ENCODE measurements at regions not wholly inside any gene's neighbourhood (a gene's known extent, or its start where the extent isn't known, plus 50 kb on each side); places are given as distances from the start of the nearest gene placed in this dataset.

DNA sequence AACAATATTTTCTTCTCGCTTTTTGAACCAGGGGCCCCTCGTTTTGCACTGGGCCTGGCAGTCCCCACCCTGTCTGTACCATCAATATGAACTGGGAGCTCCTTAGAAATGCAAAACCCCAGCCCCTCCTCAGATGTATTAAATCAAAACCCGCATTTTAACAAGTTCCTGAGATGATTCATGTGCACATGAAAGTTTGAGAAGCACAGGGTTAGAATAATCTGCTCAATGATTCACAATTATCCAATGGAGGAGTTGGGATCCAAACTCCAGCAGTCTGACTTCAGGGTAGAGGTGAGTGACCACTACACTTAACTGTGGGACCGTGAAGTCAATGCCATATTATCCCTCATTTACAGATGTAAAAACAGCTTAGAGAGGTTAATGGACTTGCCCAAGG lies 256.4 kb downstream of the IGSF11 start (continued):
- TF ChIP-seq, protein P1, sequence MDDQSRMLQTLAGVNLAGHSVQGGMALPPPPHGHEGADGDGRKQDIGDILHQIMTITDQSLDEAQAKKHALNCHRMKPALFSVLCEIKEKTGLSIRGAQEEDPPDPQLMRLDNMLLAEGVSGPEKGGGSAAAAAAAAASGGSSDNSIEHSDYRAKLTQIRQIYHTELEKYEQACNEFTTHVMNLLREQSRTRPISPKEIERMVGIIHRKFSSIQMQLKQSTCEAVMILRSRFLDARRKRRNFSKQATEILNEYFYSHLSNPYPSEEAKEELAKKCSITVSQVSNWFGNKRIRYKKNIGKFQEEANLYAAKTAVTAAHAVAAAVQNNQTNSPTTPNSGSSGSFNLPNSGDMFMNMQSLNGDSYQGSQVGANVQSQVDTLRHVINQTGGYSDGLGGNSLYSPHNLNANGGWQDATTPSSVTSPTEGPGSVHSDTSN (IDR thresholded peaks at IDR 0.05): no peak
- TF ChIP-seq SIN3A (IDR thresholded peaks at IDR 0.05; ENCODE audit: borderline replicate concordance, low read depth, low read length) (no peak), GABPA (IDR thresholded peaks at IDR 0.05; ENCODE audit: low read depth) (no peak)

DNA sequence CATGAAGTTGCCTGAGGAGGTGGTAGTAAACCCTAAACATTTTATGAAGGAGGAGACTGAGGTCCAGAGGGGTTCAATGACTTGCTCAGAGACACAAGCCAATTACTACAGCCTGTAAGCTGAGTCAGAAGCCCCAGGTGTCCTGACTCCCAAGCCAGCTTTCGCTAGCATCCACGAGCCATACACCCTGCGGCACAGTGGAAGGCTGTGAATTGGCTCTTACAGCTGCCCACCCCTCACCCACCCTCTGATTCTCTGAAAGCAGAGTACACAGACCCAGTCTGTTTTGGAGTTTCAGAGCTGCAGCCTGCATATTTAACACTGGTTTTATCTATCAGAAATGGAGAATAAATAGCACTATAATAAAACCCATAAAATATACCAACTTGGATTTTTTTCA lies 253.4 kb downstream of the IGSF11 start:
- Histone ChIP-seq H3K9me3 (no peaks in the 10 kb centered on the region), H3K9ac (no peak overlapping the region), H3K4me3 (ENCODE audit: low read depth in 2 of 2, low read length in 1 of 2) (no peak overlapping the region), H3K4me1 (ENCODE audit: control insufficient read depth in 1 of 2, insufficient read depth in 2 of 2, low read depth in 1 of 2, low read length in 1 of 2) (no peaks in the 10 kb centered on the region), H3K27me3 (ENCODE audit: insufficient read depth) (no peaks in the 10 kb centered on the region), H3K4me2 (no peak overlapping the region), H3K36me3 (replicated peaks in 1 of 2; ENCODE audit: control insufficient read depth in 1 of 2, insufficient read depth in 2 of 2, low read length in 1 of 2) (no peaks in the 10 kb centered on the region), H2AFZ (ENCODE audit: low read depth) (no peak overlapping the region), H3F3A (replicated peaks; ENCODE audit: insufficient read depth) (no peaks in the 10 kb centered on the region), H3K79me2 (ENCODE audit: insufficient read depth) (no peaks in the 10 kb centered on the region), H3K27ac (ENCODE audit: low read depth in 2 of 2, low read length in 1 of 2) (no peak overlapping the region), H4K20me1 (ENCODE audit: insufficient read depth) (no peaks in the 10 kb centered on the region), H3K9me2 (no peaks in the 10 kb centered on the region)
- TF ChIP-seq JUND (IDR thresholded peaks at IDR 0.05) (no peak), MEF2A (IDR thresholded peaks at IDR 0.05; ENCODE audit: borderline replicate concordance, low read depth) (no peak), EP300 (IDR thresholded peaks at IDR 0.05; ENCODE audit: borderline replicate concordance in 1 of 2, low read depth in 1 of 2, low read length in 1 of 2) (no peak), RAD21 (IDR thresholded peaks at IDR 0.05; ENCODE audit: low read length) (no peak), GABPA (IDR thresholded peaks at IDR 0.05; ENCODE audit: low read depth) (no peak)
- no peak for DNase-seq
- ChIA-PET POLR2A (no interaction called here), CTCF (no interaction called here)
- 67% methylated on average over 3 of the region's 3 CpGs for WGBS (ENCODE audit: low lambda C conversion rate)

DNA sequence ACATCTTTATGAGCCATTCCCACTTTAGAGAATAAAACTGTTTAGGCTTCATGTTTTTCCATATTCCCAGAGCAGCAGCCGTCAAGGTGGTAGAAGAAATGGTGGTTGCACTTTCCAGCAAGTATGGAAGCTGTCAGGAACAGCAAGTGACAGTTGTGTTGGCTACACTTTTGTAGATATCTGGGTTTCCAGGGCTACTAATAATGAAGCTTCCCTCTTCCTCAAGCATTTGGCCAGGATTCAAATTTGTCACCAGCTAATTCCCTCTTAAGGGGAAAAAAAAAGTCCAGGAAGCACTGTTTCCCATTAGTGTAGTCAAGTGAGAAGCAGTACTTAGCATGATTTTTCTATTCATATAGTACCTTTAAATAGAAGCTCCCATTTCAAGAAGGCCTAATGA lies 252.8 kb downstream of the IGSF11 start:
- H3K27me3 ChIP-seq (ENCODE audit: insufficient read depth): no peaks in the 10 kb centered on the region
- TF ChIP-seq TEAD4 (IDR thresholded peaks at IDR 0.05; ENCODE audit: borderline replicate concordance, insufficient read depth) (no peak), JUND (IDR thresholded peaks at IDR 0.05) (no peak), NRF1 (IDR thresholded peaks at IDR 0.05; ENCODE audit: low read depth, low read length) (no peak), EZH2phosphoT487 (IDR thresholded peaks at IDR 0.05; ENCODE audit: borderline replicate concordance, low read depth) (no peak), MEF2A (IDR thresholded peaks at IDR 0.05; ENCODE audit: borderline replicate concordance, low read depth) (no peak), RCOR1 (IDR thresholded peaks at IDR 0.05; ENCODE audit: low read length) (no peak)
- TF ChIP-seq, protein P2, sequence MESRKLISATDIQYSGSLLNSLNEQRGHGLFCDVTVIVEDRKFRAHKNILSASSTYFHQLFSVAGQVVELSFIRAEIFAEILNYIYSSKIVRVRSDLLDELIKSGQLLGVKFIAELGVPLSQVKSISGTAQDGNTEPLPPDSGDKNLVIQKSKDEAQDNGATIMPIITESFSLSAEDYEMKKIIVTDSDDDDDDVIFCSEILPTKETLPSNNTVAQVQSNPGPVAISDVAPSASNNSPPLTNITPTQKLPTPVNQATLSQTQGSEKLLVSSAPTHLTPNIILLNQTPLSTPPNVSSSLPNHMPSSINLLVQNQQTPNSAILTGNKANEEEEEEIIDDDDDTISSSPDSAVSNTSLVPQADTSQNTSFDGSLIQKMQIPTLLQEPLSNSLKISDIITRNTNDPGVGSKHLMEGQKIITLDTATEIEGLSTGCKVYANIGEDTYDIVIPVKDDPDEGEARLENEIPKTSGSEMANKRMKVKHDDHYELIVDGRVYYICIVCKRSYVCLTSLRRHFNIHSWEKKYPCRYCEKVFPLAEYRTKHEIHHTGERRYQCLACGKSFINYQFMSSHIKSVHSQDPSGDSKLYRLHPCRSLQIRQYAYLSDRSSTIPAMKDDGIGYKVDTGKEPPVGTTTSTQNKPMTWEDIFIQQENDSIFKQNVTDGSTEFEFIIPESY (IDR thresholded peaks at IDR 0.05; ENCODE audit: borderline replicate concordance, low read depth): no peak
- TF ChIP-seq, protein P1 (IDR thresholded peaks at IDR 0.05): no peak
- TF ChIP-seq, protein P3, sequence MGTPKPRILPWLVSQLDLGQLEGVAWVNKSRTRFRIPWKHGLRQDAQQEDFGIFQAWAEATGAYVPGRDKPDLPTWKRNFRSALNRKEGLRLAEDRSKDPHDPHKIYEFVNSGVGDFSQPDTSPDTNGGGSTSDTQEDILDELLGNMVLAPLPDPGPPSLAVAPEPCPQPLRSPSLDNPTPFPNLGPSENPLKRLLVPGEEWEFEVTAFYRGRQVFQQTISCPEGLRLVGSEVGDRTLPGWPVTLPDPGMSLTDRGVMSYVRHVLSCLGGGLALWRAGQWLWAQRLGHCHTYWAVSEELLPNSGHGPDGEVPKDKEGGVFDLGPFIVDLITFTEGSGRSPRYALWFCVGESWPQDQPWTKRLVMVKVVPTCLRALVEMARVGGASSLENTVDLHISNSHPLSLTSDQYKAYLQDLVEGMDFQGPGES (IDR thresholded peaks at IDR 0.05; ENCODE audit: low read depth, low read length): no peak
- TF ChIP-seq, protein P4, sequence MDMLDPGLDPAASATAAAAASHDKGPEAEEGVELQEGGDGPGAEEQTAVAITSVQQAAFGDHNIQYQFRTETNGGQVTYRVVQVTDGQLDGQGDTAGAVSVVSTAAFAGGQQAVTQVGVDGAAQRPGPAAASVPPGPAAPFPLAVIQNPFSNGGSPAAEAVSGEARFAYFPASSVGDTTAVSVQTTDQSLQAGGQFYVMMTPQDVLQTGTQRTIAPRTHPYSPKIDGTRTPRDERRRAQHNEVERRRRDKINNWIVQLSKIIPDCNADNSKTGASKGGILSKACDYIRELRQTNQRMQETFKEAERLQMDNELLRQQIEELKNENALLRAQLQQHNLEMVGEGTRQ (IDR thresholded peaks at IDR 0.05; ENCODE audit: borderline replicate concordance, low read depth, low read length): no peak
- TF ChIP-seq, protein P5, sequence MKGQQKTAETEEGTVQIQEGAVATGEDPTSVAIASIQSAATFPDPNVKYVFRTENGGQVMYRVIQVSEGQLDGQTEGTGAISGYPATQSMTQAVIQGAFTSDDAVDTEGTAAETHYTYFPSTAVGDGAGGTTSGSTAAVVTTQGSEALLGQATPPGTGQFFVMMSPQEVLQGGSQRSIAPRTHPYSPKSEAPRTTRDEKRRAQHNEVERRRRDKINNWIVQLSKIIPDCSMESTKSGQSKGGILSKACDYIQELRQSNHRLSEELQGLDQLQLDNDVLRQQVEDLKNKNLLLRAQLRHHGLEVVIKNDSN (IDR thresholded peaks at IDR 0.05; ENCODE audit: borderline replicate concordance, low read depth): no peak
- no peaks in the 10 kb centered on the region for H3K9me3 ChIP-seq
- H3F3A ChIP-seq (replicated peaks; ENCODE audit: insufficient read depth): no peaks in the 10 kb centered on the region
- no peak for DNase-seq
- no peaks in the 10 kb centered on the region for H4K20me1 ChIP-seq (ENCODE audit: insufficient read depth)
- no peaks in the 10 kb centered on the region for H3K9me2 ChIP-seq
- POLR2A ChIA-PET: no interaction called here
- no peaks in the 10 kb centered on the region for H3K79me2 ChIP-seq (ENCODE audit: insufficient read depth)
- CTCF ChIA-PET: no interaction called here
- H3K9ac ChIP-seq: no peak overlapping the region
- no peaks in the 10 kb centered on the region for H3K4me1 ChIP-seq (ENCODE audit: control insufficient read depth in 1 of 2, insufficient read depth in 2 of 2, low read depth in 1 of 2, low read length in 1 of 2)
- H3K4me3 ChIP-seq (ENCODE audit: low read depth in 2 of 2, low read length in 1 of 2): no peak overlapping the region
- no peak overlapping the region for H2AFZ ChIP-seq (ENCODE audit: low read depth)
- no peak overlapping the region for H3K27ac ChIP-seq (ENCODE audit: low read depth in 2 of 2, low read length in 1 of 2)
- H3K36me3 ChIP-seq (replicated peaks in 1 of 2; ENCODE audit: control insufficient read depth in 1 of 2, insufficient read depth in 2 of 2, low read length in 1 of 2): no peaks in the 10 kb centered on the region
- 30% methylated on average over 1 of the region's 1 CpG for WGBS (ENCODE audit: low lambda C conversion rate)
- no peak overlapping the region for H3K4me2 ChIP-seq
